Mesothelial cell of epicardium (in vitro differentiated cells): ENCODE measurements at regions not wholly inside any gene's neighbourhood (a gene's known extent, or its start where the extent isn't known, plus 50 kb on each side); places are given as distances from the start of the nearest gene placed in this dataset.

Source experiments
- DNase-seq, 2 experiments: peaks; one replicate each; pipeline ENCODE4 v3.0.0; 2021; ENCODE audit warnings: low spot score in 2 of 2; ENCODE audit not compliant: unreplicated experiment in 2 of 2
- H3K27ac Mint-ChIP-seq: 2 replicates; pipeline ENCODE4 v1.8.0; 2021; ENCODE audit warnings: mixed read lengths
- H3K27me3 Mint-ChIP-seq: 2 replicates; pipeline ENCODE4 v1.8.0; 2021; ENCODE audit warnings: low read depth, mixed read lengths
- H3K36me3 Mint-ChIP-seq: 2 replicates; pipeline ENCODE4 v1.8.0; 2021; ENCODE audit warnings: mixed read lengths
- H3K4me1 Mint-ChIP-seq: 2 replicates; pipeline ENCODE4 v1.8.0; 2021; ENCODE audit warnings: mixed read lengths
- H3K4me3 Mint-ChIP-seq: 2 replicates; pipeline ENCODE4 v1.8.0; 2021; ENCODE audit warnings: mild to moderate bottlenecking, moderate library complexity, mixed read lengths
- H3K9me3 Mint-ChIP-seq: 2 replicates; pipeline ENCODE4 v1.8.0; 2021; ENCODE audit warnings: mixed read lengths
- CTCF ChIP-seq: fragments of 200-600 bp; sonication (generic); IDR thresholded peaks from one replicate; pipeline ENCODE4 v1.5.0; 2021; ENCODE audit warnings: antibody characterized with exemption; ENCODE audit not compliant: unreplicated experiment

- Mint-ChIP-seq H3K27me3 (peaks cover 16% of the 10 kb centered on the region), H3K4me3 (no peak overlapping the region), H3K4me1 (peaks cover 61% of the 10 kb centered on the region), H3K9me3 (no peaks in the 10 kb centered on the region), H3K36me3 (no peaks in the 10 kb centered on the region), H3K27ac (no peak overlapping the region)
- TF ChIP-seq CTCF, result no peak
- DNase-seq, result no peak
These were observed 187.3 kb upstream of the LEF1 start for GRCh38 chr4:108355902-108356535.

- H3K27ac Mint-ChIP-seq, result peak overlapping the region; percentile 62
- no peak for DNase-seq
- TF ChIP-seq CTCF, result no peak
- peaks cover 61% of the 10 kb centered on the region for H3K4me1 Mint-ChIP-seq
- H3K9me3 Mint-ChIP-seq, result no peaks in the 10 kb centered on the region
- peaks cover 16% of the 10 kb centered on the region for H3K27me3 Mint-ChIP-seq
- H3K36me3 Mint-ChIP-seq, result no peaks in the 10 kb centered on the region
- H3K4me3 Mint-ChIP-seq, result no peak overlapping the region
These were observed 186.6 kb upstream of the LEF1 start for GRCh38 chr4:108355186-108355901.

- H3K27ac Mint-ChIP-seq, result no peak overlapping the region
- no peak overlapping the region for H3K4me3 Mint-ChIP-seq
- DNase-seq, result no peak
- no peaks in the 10 kb centered on the region for H3K9me3 Mint-ChIP-seq
- TF ChIP-seq CTCF, result no peak
- H3K4me1 Mint-ChIP-seq, result peaks cover 54% of the 10 kb centered on the region
- no peaks in the 10 kb centered on the region for H3K36me3 Mint-ChIP-seq
- H3K27me3 Mint-ChIP-seq, result peaks cover 13% of the 10 kb centered on the region
These were observed 184.1 kb upstream of the LEF1 start for GRCh38 chr4:108352664-108353308.

GRCh38 chr4:108351791-108352190 lies 183.1 kb upstream of the LEF1 start:
- TF ChIP-seq CTCF, result no peak
- no peak overlapping the region for H3K27ac Mint-ChIP-seq
- DNase-seq, result no peak
- peaks cover 7% of the 10 kb centered on the region for H3K27me3 Mint-ChIP-seq
- H3K36me3 Mint-ChIP-seq, result no peaks in the 10 kb centered on the region
- H3K9me3 Mint-ChIP-seq, result no peaks in the 10 kb centered on the region
- H3K4me3 Mint-ChIP-seq, result no peak overlapping the region
- peaks cover 54% of the 10 kb centered on the region for H3K4me1 Mint-ChIP-seq

- H3K36me3 Mint-ChIP-seq, result no peaks in the 10 kb centered on the region
- no peak for DNase-seq
- H3K27me3 Mint-ChIP-seq, result peaks cover 5% of the 10 kb centered on the region
- H3K4me3 Mint-ChIP-seq, result no peak overlapping the region
- no peak overlapping the region for H3K27ac Mint-ChIP-seq
- peaks cover 50% of the 10 kb centered on the region for H3K4me1 Mint-ChIP-seq
- TF ChIP-seq CTCF, result no peak
- H3K9me3 Mint-ChIP-seq, result no peaks in the 10 kb centered on the region
These were observed 181.6 kb upstream of the LEF1 start for GRCh38 chr4:108350332-108350731.
